WERI-Rb-1 (cell line): ENCODE measurements at regions not wholly inside any gene's neighbourhood (a gene's known extent, or its start where the extent isn't known, plus 50 kb on each side); places are given as distances from the start of the nearest gene placed in this dataset.
A peak's percentile ranks its signal among the peaks of the same experiment; 100 is the strongest.

Experiments used
- DNase-seq: peaks from one replicate; pipeline ENCODE4 v3.0.0-alpha.2; 2020
- H3K27ac ChIP-seq: fragments of 250-450 bp; sonication (Bioruptor Pico); 2 replicates; pipeline ENCODE4 v1.5.1; 2020; ENCODE audit warnings: mild to moderate bottlenecking, moderate library complexity
- H3K27me3 ChIP-seq: fragments of 250-450 bp; sonication (Bioruptor Pico); 2 replicates; pipeline ENCODE4 v1.5.1; 2021; ENCODE audit warnings: mild to moderate bottlenecking, low read depth, moderate library complexity; ENCODE audit not compliant: insufficient read depth, severe bottlenecking
- H3K36me3 ChIP-seq: fragments of 250-450 bp; sonication (Bioruptor Pico); 2 replicates; pipeline ENCODE4 v1.5.1; 2020; ENCODE audit warnings: mild to moderate bottlenecking, moderate library complexity
- H3K4me3 ChIP-seq: 2 replicates; pipeline ENCODE4 v1.5.1; 2011; ENCODE audit warnings: low read depth, mild to moderate bottlenecking, control low read depth, low read length
- H3K9me3 ChIP-seq: fragments of 250-450 bp; sonication (Bioruptor Pico); 2 replicates; pipeline ENCODE4 v1.5.1; 2021; ENCODE audit warnings: mild to moderate bottlenecking, moderate library complexity; ENCODE audit not compliant: severe bottlenecking
- TF ChIP-seq, protein P1 (sequence below): IDR thresholded peaks from 2 replicates; pipeline ENCODE4 v1.5.1; 2011; ENCODE audit warnings: low read depth, mild to moderate bottlenecking, control low read depth, inconsistent platforms, low read length

DNA sequence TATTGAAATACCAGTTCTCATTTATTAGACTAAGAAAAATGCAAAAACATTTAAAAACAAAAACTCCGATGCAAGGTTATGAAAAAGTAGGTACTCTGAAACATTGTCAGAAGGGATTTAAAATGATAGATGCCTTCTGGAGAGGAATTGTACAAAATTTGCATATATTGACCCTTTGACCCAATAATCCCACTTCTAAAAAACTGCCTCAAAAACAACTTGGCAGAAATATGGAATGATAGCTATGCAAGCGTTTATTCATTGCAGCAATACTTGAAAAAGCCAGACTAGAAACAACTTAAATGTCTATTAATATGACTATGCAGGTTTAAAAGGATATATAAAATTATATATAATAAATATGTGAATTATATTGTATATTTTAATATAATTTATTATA is 118.4 kb downstream of the PLK2 start:
- Histone ChIP-seq H3K27ac (no peak overlapping the region), H3K4me3 (no peak overlapping the region), H3K36me3 (no peaks in the 10 kb centered on the region), H3K9me3 (no peaks in the 10 kb centered on the region), H3K27me3 (no peaks in the 10 kb centered on the region)
- TF ChIP-seq, protein P1, sequence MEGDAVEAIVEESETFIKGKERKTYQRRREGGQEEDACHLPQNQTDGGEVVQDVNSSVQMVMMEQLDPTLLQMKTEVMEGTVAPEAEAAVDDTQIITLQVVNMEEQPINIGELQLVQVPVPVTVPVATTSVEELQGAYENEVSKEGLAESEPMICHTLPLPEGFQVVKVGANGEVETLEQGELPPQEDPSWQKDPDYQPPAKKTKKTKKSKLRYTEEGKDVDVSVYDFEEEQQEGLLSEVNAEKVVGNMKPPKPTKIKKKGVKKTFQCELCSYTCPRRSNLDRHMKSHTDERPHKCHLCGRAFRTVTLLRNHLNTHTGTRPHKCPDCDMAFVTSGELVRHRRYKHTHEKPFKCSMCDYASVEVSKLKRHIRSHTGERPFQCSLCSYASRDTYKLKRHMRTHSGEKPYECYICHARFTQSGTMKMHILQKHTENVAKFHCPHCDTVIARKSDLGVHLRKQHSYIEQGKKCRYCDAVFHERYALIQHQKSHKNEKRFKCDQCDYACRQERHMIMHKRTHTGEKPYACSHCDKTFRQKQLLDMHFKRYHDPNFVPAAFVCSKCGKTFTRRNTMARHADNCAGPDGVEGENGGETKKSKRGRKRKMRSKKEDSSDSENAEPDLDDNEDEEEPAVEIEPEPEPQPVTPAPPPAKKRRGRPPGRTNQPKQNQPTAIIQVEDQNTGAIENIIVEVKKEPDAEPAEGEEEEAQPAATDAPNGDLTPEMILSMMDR: no peak
- DNase-seq: no peak

DNA sequence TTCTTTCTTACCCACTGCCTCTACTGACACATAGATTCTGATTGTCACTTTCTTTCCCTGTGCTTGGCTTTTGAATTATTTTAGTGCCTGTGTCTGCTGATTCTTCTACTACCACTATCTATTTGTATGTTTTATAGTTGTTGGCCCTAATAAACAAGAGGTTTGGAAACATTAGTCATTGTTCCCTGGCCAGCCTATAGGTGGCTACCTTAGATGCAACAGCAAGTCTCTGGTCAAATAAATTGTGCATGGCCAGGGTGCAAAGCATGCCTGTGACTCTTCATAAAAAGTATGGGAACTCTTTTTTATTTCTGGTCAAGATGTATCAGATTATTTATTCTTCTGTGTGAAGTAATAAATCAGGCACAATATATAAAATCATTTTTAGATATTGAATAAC is 124.4 kb downstream of the PLK2 start:
- Histone ChIP-seq H3K4me3 (no peak overlapping the region), H3K27ac (no peak overlapping the region), H3K36me3 (no peaks in the 10 kb centered on the region), H3K27me3 (no peaks in the 10 kb centered on the region), H3K9me3 (no peaks in the 10 kb centered on the region)
- peak; percentile 6 for DNase-seq
- TF ChIP-seq, protein P1: no peak

DNA sequence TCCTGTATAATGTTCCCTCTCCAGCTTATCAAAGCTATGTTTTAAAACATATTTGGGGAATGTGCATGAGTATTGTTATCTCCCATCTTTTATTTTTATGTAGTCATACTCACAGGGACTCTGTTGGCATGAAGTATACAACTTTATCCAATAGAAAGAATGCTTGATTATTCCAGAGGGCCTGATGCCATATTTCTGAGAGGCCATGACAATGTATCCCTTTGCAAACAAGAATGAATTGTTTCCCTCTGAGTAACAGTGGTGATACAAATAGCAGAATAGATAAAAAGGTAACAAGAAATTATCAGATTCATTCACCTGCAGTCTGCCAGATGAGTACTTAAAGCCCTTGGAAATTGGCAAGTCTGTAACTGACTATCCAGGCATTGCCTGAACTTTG is 125.9 kb downstream of the PLK2 start:
- no peak for DNase-seq
- Histone ChIP-seq H3K9me3 (no peaks in the 10 kb centered on the region), H3K36me3 (no peaks in the 10 kb centered on the region), H3K4me3 (no peak overlapping the region), H3K27me3 (no peaks in the 10 kb centered on the region), H3K27ac (no peak overlapping the region)
- TF ChIP-seq, protein P1: no peak

DNA sequence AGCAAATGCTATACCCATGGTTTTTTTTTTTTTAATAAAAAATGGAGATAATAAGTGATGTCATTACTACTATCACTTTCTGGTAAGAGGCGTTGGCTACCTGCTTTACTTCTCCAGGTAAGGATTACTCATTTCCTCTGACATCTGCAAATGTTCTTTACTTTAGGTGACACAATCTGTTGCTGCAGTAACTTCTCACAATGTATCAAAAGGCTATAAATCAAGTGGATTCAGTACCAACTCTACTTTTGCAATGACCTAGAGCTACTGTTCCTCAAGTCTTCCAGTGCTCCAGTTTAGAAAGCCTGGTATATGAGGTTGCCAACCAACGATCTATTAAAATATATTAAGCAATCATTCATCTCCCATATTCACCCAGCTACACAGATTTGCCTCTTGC is 129.1 kb downstream of the PLK2 start:
- Histone ChIP-seq H3K4me3 (no peak overlapping the region), H3K27me3 (no peaks in the 10 kb centered on the region), H3K36me3 (no peaks in the 10 kb centered on the region), H3K9me3 (no peaks in the 10 kb centered on the region), H3K27ac (no peak overlapping the region)
- no peak for DNase-seq
- TF ChIP-seq, protein P1: no peak

DNA sequence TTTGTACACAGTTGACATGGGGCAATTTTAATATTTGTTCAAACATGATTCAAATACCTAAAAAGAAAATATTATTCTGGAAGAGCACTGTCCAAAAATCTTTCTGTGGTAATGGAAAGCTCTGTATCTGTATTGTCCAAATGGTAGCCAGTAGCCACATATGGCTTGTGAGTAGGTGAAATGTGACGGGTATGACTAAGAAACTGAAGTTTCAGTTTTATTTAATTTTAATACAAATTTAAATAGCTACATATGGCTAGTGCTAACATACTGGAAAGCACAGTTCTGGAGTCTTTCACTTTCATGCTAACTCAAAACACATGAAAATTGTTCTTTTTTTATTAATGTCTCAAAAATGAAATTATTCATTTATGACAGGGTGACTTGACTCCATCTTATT is 132.6 kb downstream of the PLK2 start:
- no peaks in the 10 kb centered on the region for H3K27me3 ChIP-seq
- TF ChIP-seq, protein P1: no peak
- no peak overlapping the region for H3K4me3 ChIP-seq

DNA sequence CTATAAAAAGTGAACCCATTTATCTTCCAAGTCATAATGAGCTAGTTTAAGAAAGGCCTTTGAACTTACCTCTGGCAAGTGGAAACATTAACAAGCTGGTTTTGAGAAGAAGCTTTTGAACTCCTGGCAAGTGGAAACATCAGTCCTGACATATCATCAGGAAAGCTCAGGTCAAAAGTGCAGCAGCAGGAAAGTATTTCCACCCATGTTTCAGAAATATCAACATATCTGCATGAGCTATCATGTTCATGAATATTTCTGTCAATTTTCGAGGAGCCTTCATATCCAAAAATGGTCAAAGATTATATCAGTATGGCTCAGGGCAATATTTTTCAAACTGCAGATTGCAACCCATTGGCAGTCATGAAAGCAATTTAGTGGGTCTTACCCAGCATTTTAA is 133.9 kb downstream of the PLK2 start:
- Histone ChIP-seq H3K4me3 (no peak overlapping the region), H3K27ac (no peak overlapping the region), H3K9me3 (no peaks in the 10 kb centered on the region), H3K36me3 (no peaks in the 10 kb centered on the region), H3K27me3 (no peaks in the 10 kb centered on the region)
- TF ChIP-seq, protein P1: no peak
- no peak for DNase-seq

More for the DNA sequence above, 132.6 kb downstream of the PLK2 start:
- no peak for DNase-seq
- no peaks in the 10 kb centered on the region for H3K36me3 ChIP-seq
- H3K27ac ChIP-seq: no peak overlapping the region
- H3K9me3 ChIP-seq: no peaks in the 10 kb centered on the region
